SH-SY5Y (cell line): ENCODE measurements at regions not wholly inside any gene's neighbourhood (a gene's known extent, or its start where the extent isn't known, plus 50 kb on each side); places are given as distances from the start of the nearest gene placed in this dataset.

Experiments used
- GATA2 ChIP-seq: IDR thresholded peaks from 2 replicates; pipeline ENCODE4 v1.6.1; 2011; ENCODE audit warnings: mild to moderate bottlenecking, low read depth, low read length
- GATA3 ChIP-seq: IDR thresholded peaks from 2 replicates; pipeline ENCODE4 v1.6.1; 2011; ENCODE audit warnings: low read depth, mild to moderate bottlenecking, low read length, moderate library complexity

- TF ChIP-seq GATA3, result no peak
- TF ChIP-seq GATA2, result no peak
Measured at GRCh38 chr6:81988871-81989270, 236.4 kb upstream of the TENT5A start.
